Renal cortex interstitium (tissue), 11 donors: ENCODE measurements at regions not wholly inside any gene's neighbourhood (a gene's known extent, or its start where the extent isn't known, plus 50 kb on each side); places are given as distances from the start of the nearest gene placed in this dataset.

ENCODE experiments used
- DNase-seq, 11 donors: peaks; one replicate each; pipeline ENCODE4 v3.0.0-alpha.2; 2013; ENCODE audit warnings: low read depth in 9 of 11, low spot score in 4 of 11; ENCODE audit errors: extremely low read depth in 1 of 11

DNA sequence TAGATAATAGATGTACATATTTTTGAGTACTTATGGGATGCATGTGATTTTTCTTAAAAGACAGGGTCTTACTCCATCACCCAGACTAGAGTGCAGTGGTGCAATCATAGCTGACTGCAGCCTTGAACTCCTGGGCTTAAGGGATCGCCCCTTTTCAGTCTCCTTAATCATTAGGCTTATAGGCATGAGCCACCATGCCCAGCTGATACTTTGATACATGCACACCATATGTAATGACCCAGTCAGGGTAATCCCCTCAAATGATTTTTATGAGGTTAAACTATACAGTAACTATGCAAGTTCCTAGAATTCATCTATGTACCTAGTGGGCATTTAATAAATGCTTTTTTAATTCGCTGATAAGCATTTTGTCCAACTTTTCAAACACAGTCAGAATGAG is 292.3 kb downstream of the DTWD2 start:
- no peak for DNase-seq

DNA sequence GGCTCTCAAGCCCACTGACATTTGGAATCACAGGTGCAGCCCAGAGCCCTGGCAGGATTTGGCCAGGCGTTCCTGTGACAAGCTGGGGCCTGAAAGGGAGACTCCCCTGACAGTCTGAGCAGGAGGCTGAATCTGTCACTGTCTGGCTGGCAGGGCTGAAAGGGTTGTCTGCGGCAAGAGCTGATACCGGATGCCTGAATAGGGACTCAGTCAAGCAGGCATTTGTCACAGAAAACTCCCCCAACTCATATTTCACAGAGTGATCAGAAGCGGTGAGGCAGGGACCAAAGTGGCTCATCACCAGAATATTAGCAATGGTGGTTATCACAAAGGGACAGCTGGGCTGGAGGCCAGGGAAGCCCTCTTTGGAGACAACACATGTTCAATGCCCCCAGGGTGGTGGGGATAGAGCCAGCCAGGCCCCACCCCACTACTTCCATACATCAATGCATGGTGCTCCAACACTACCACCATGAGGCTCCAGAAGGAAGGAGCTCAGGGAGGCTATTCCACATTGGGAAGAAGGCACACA is 295.5 kb downstream of the DTWD2 start:
- peak in 5 of 11 donors; percentile 20 to 51 (median 35) for DNase-seq

DNA sequence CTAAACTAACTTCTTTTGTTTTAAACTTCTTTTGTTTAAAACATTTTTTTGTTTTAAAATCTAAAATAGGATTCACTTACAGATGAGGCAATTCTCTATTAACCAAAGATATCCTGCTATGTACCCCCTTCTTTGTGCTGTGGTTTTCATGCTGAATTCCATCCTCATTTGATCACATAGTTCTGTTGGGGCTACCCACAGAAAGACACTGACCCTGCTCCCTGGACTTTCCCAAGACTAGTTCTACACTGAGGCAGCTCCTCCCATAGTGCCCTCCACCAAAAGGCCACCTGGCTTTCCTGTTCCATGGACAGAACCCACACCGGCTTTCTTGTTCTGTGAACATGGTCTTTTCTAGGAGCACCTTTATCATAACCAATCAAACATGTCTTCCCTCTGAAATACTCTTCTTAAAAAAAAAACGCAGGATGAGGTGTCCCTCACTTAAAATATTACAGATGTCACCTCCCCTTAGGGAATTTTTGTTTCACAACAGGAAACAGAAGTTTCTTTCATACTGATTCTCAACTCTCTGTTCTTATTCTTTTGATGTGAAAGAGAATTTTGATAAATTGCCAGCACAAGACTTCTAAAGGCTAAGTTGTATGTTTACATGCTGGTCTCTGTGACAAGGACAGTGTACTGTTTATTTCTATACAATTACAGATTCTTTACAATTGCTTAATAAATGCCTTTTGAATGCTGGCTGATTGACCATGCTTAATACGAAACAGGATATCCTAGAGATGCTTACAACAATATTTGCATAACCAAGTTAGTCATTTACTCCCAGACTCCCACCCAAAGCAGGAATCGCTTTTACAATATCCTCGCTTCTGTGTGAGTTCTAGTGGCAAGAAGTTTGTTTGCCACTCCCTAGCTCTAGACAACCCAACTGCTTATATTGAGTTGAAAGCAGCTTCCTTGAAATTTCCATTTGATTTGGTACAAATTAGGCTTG is 300.4 kb downstream of the DTWD2 start:
- DNase-seq, result peak in 1 of 11 donors; percentile 14

DNA sequence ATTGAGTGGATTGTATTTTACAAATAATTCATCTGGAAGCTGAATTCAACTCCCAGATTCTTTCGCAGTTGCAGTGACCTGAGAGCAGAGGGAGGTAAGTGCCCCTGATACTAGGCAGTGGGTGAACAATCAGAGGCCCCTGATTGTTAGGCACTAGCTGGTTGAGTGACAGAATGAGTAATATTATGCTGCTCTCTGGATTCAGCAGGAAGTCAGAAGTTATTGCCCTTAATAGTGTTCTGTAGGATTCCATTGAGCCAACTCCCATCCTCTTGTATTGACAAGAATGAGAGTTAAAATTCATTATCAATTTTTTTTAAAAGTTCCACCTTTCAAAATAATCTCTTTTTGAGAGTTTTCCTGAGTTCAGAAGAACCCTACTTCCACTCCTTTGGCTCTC is 301.2 kb downstream of the DTWD2 start:
- no peak for DNase-seq

DNA sequence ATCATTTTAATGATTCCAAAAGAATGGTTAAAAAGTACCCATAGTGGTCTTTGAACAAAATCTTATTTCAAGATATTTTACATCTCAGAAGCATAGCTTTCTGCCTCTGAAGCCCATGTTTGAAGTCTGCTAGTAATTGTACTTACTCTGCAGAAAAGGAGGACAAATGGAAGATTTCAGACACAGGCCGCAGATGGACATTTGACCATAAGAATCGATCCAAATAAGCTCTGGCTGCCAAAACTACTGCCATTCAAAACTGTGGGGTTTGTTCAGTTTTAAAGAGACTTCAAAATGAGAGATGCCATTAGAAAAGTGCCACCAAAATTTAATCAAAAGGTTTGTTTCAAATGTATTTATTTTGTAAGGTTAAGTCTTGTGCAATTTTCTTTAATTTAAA is 306.7 kb downstream of the DTWD2 start:
- no peak for DNase-seq

DNA sequence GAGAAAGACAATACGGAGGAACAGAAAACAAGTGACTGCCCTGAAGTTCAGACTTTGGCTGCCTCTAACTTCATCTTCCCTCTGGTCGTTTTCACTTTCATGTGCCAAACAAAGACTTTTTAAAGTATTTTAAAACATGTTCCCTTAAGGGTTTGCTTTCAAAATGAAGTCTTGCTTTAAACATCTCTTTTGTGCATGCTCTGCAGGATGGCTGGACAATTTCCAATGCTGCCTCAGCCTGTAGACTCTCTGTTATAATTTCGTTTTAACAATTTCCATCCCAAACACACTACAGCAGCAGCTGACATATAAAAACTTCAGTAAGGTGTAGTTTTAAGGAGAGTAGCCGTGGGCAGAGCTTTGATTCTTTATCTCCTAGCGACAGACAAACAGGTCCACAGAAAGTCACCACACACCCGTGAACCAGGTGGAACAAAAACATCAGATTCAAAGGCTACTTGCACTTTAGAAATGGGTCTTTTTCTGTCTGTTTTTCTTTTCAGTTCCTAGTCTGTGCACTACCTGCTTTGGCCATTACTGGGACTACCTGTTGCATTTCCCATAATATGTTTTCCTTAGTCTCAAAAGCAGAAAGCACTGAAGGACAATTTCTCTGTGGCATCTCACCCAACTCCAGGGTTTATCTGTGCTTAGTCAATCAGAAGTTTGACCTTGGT is 308.9 kb downstream of the DTWD2 start:
- no peak for DNase-seq

DNA sequence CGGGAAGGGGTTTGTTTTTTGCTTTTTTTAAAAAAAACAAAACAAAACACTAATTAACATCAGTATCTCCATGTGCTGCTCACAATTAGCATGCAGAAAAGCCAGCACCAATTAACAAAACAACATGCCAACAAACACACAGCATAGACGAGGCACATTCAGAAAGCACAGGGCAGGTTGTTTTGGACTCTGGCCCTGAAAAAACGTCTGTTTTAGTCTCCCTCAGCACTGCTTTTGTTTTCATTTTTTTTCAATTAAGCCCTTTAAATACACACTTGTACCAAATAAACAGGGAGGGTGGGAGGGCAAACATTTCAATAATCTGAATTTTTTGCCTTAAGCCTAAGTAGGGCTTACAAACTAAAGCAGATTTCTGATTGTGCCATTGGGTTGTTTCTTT is 309.6 kb downstream of the DTWD2 start:
- DNase-seq, result no peak

DNA sequence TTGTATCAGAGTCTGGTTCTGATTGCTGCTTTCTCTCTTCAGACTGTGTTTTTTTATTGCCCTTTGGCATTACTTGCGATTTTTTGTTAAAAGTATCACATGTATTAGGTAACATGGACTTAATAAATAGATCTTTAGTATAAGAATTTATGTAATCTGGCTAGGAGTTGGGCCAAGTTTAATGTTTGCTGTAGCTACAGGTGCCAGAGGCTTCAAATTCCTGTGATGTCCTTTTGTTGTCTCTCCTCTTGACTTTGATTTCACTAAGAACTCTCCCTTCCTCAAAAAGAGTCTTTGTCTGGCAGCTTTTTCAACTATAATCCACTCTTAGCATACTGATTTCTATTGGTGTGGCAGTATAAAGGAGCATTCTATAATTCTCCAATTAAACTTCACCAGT is 313.1 kb downstream of the DTWD2 start:
- DNase-seq, result no peak

DNA sequence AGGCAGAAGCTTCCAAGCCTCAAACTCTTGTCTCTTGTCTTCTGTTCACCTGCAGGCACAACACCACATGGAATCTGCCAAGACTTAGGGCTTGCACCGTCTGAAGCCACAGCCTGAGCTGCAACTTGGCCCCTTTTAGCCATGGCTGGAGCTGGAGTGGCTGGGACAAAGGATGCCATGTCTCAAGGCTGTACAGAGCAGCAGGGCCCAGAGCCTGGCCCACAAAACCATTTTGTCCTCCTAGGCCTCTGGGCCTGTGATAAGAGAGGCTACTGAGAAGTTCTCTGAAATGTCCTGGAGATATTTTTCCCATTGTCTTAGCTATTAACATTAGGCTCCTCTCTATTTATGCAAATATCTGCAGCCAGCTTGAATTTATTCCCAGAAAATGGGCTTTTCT is 330.8 kb downstream of the DTWD2 start:
- DNase-seq, result no peak

DNA sequence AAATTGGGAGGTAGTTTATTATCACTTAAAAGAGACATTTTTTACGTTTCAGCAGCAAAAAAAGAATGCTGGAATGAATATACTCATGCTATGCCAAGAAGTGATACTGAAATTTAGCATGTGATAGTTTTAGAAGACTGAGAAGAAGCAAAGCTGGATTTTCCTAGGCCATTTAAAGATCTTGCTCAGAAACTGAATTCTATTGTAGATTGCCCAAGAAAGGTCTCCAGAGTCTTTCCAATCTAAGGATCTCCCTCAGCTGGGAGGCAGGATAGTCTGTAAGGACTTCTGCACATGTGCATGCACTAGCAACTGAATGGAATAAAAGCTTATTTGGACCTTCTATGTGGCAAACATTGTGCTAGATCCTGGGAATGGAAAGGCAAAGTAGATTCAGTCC is 334.5 kb downstream of the DTWD2 start:
- no peak for DNase-seq

DNA sequence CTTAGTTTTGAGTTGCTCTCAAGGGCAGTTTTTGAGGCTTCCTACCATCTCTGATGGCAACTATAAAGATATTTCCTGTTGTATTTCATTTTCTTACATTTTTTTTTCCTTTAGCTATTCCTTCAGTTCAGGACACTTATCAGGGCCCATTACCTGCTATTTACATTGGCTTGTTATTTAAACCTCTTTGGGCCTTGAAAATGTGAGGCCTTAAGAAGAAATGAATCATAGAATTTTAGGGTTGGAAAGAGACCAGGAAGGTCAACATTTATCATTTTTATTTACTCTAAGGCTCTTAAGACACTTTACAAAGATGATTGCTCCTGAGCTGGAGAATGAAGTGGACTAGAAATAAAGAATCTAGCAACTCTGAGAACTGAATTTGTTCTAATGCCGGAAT is 335.2 kb downstream of the DTWD2 start:
- DNase-seq, result no peak

DNA sequence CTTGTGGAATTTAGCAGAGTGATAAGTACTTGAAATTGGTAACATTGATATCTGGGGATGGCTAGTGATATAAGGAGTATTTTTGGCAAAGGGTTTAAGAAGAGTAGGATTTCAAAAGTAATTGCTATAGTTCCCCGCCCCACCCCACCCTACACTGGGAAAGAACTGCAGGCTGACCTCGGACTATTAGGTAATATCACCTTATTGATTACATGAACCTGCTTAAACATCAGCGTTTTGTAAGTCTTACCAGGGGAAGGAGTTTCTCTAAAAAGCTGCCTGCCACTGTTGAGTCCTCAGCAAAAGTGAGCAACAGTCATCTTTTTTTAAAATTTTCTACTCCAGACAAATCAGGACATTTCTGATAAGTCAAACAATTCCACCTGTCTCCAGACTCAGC is 337.3 kb downstream of the DTWD2 start:
- no peak for DNase-seq

DNA sequence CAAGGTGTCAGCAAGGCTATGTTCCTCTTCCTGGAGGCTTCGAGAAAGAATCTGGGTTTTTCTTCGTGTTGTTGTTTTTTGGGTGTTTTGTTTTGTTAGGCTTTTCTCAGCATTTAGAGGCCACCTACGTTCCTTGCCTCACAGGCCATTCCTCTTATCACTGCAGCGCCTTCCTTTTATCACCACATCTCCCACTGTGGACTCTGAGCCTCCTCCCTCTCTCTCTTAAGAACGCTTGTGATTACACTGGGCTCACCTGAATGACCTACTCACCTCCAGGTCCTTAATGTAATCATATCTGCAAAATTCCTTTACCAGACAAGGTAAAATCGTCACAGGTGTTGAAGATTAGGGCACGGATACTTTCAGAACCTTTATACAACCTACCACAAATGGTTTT is 340.8 kb downstream of the DTWD2 start:
- DNase-seq, result no peak

DNA sequence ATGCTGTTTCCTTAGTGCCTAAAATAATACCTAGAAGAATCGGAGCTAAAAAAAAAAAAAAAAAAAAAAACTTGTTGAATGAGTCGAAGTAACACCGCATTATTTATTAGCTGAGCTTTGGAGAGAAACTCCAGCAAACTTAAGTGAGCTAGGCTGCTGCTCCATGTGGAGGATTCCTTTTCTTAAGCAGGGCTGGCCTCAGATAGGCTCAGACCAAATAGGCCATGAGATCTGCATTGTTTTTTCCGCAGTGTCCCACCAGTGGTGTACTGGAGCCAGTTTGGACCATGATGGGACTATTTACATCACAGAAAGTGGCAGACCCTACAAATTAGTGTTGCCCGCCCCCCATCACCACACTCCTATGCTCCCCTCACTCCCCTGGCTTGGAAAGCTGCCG is 341.4 kb downstream of the DTWD2 start:
- no peak for DNase-seq

DNA sequence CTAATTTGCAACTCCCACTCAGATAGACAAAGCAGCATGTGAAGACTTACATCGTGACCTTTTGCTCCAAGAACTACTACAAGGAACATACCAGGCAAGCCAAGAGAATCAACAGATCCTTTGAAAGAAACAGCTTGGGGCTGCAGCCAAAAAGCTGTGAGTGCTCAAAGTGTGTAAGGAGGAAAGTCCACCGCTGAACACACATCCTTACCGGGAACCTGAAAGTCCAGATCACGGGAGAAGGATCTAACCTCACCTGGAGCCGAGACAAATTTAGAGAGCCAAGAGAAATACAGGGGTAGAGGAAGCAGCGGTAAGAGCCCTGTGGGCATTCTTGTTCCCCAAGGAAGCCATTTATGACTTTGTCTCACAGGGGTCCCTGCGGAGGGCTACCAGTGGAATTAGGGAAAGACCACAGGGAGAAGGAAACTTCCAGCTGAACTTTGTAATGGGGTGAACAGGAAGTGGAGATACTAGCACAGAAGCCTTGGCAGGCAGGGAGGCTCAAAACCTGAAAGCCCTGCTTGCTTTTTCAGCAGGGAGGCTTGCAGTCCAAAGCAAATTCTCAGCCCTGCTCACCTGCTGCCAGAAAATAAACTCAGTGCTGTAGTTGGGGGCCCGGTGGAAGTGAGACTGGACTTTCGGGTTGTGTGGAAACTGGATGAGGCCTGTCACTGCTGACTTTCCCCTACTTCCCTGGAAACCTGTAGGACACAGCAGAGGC is 350.2 kb downstream of the DTWD2 start:
- no peak for DNase-seq

DNA sequence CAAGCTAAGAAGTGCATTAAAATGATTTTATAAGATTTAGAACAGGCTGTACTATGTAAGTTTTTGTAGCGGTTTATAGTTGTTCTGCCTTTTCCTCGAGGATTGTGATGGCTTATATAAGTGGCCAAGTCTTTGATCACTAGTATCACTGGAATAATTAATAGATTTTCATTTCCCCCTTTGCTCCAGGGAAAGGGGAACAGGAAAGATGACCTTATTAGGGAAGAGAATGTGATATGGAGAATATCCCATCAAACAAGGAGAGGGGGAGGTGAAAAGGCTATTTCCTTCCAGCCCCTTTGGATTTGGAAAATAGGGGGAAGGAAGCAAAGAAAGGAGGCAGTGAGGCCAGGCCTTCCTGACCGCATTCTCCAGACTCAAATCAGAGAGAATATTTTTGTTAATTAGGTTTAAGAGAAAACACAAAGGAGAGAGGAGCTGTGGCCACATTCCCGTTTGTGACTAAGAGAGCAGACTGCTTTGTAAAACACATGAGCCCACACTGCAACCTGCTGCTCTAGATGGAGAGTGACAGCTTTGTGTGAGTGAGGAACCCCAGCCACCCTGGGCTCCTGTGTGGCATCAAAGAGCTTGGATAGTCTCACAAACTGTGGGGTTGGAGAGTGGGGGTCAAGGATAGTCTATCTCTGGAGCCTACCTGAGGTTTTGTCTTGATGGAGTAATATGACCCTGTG is 359.5 kb downstream of the DTWD2 start:
- no peak for DNase-seq

DNA sequence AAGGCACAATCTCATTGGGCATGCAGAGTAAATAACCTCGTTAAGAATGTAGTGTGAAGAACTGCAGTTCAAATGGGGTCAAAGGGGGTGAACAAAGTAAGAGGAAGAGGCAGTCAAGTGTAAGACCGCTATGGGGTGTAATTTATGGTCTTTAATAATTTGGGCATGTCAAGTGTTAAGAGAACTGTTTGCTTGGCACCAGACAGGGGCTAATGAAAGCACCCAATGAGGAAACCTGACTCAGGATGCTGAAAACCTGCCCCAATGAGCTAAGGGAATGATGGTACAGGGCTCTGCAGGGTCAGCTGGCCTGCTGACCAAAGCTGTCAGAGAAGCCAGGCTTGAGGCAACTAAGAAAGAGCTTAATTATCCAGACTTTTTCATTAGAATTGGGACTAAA is 368.1 kb downstream of the DTWD2 start:
- peak in 5 of 11 donors; percentile 25 to 59 (median 34) for DNase-seq

DNA sequence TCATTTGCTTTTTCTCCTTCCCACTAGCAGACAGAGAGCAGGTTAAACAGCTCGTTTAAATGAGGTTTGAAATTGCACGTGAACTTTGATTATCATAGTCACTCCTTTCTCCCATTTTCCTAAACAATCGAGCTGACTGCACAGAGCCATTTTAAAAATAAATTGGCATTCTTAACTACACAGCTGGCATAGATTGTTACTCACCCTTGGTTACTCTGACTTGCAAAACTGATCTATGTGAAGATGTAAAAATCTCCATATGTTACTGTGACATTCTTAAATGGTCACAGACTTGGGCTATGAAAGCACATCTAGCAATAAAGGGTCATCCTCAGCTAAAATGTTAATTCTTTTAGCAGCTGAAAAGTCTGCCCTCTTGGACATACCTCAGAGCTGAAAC is 368.5 kb downstream of the DTWD2 start:
- DNase-seq, result no peak

DNA sequence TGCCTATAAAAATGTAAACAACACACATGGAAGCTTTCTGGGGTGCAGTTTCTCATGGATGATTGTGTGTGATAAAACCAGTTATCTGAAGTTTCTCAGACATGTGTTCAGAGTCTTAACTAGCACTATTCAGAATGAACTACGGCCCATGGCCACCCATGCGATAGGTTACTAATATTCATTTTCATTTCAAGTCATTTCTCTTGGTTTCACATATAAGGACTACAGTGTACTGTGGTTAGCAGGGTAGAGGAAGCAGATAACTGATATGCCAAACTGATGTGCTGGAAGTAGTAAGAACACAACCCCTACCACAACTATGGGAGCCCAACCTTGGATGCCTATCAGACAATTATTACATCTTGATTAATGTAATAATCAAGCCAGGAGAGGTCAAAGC is 372.1 kb downstream of the DTWD2 start:
- DNase-seq, result no peak
